HepG2 (cell line): ENCODE measurements at regions not wholly inside any gene's neighbourhood (a gene's known extent, or its start where the extent isn't known, plus 50 kb on each side); places are given as distances from the start of the nearest gene placed in this dataset.

ENCODE experiments used
- ATAC-seq: fragments of 200-7000 bp; cut with Tn5 transposase; 3 replicates; pipeline ENCODE4 v1.9.1; 2020; ENCODE audit warnings: mild to moderate bottlenecking, moderate library complexity
- BruUV-seq: library from RNA; stranded (reverse); fragments of 400-500 nt; replicated peaks from 2 replicates; lab custom pipeline; 2021; lab: Mats Ljungman, UMichigan
- CTCF ChIA-PET: fragments of 300-600 bp; formaldehyde crosslinking; extraction: SDS; loops from one replicate; lab custom pipeline; 2021; ENCODE audit warnings: low total read pairs, inconsistent platforms, low intra/inter-chr PET ratio; lab: Yijun Ruan, JAX
- POLR2A ChIA-PET: fragments of 350-600 bp; sonication (Branson Sonifier 250); formaldehyde crosslinking; loops from one replicate; lab custom pipeline; 2020; ENCODE audit warnings: antibody characterized with exemption, inconsistent platforms; lab: Yijun Ruan, JAX
- DNase-seq: peaks from one replicate; pipeline ENCODE4 v3.0.0-alpha.2; 2015; ENCODE audit warnings: low spot score
- FAIRE-seq: peaks from 3 replicates; lab custom pipeline; 2011; peaks lifted over from hg19 to GRCh38; lab: Jason Lieb, UNC
- H2AFZ ChIP-seq: one replicate; pipeline ENCODE4 v1.6.1; 2011; ENCODE audit warnings: low read length, inconsistent platforms
- H3K27ac ChIP-seq: fragments of 300-600 bp; 3 replicates; pipeline ENCODE4 v1.8.0; 2011; ENCODE audit warnings: mixed run types, mild to moderate bottlenecking, mixed read lengths, low read length, inconsistent platforms; ENCODE audit not compliant: insufficient read depth; ENCODE audit errors: extremely low read length
- H3K27me3 ChIP-seq, 2 experiments: fragments of 200-600 bp in 1 of 2; 2 replicates in 1 of 2; 3 replicates in 1 of 2; pipeline versions ENCODE4 v1.6.0 to v1.8.0; 2011; ENCODE audit warnings: low read length in 2 of 2, mild to moderate bottlenecking in 2 of 2, moderate library complexity in 2 of 2, inconsistent platforms in 1 of 2; ENCODE audit not compliant: insufficient read depth in 2 of 2, control insufficient read depth in 1 of 2
- H3K36me3 ChIP-seq, 2 experiments: fragments of 200-600 bp in 1 of 2; replicated peaks in 1 of 2; 2 replicates in 1 of 2; 3 replicates in 1 of 2; pipeline versions ENCODE4 v1.5.1 to v1.8.0; 2011; ENCODE audit warnings: low read length in 2 of 2, inconsistent platforms in 1 of 2; ENCODE audit not compliant: insufficient read depth in 2 of 2, control insufficient read depth in 1 of 2
- H3K4me1 ChIP-seq: 2 replicates; pipeline ENCODE4 v1.5.1; 2012; ENCODE audit warnings: low read length, inconsistent platforms; ENCODE audit not compliant: insufficient read depth
- H3K4me2 ChIP-seq: 2 replicates; pipeline ENCODE4 v1.6.0; 2011; ENCODE audit warnings: low read depth, low read length, inconsistent platforms
- H3K4me3 ChIP-seq, 3 experiments: fragments of 200-600 bp in 1 of 3; sonication (generic), shearing (Covaris generic) in 1 of 3; replicated peaks in 1 of 3; 2 replicates each; pipeline ENCODE4 v1.5.1; 2011 to 2016; ENCODE audit warnings: low read length in 3 of 3, inconsistent platforms in 2 of 3, low read depth in 2 of 3, mild to moderate bottlenecking in 2 of 3, control low read depth in 1 of 3, mixed read lengths in 1 of 3; ENCODE audit not compliant: insufficient read depth in 1 of 3
- H3K79me2 ChIP-seq: one replicate; pipeline ENCODE4 v1.6.1; 2011; ENCODE audit warnings: low read length, inconsistent platforms; ENCODE audit not compliant: insufficient read depth
- H3K9ac ChIP-seq: 2 replicates; pipeline ENCODE4 v1.6.0; 2011; ENCODE audit warnings: mild to moderate bottlenecking, low read depth, low read length, inconsistent platforms; ENCODE audit not compliant: insufficient read depth
- H3K9me3 ChIP-seq: 2 replicates; pipeline ENCODE4 v1.5.1; 2012; ENCODE audit warnings: mild to moderate bottlenecking, low read length
- H4K20me1 ChIP-seq: 2 replicates; pipeline ENCODE4 v1.6.0; 2011; ENCODE audit warnings: inconsistent platforms, mild to moderate bottlenecking, low read length, moderate library complexity; ENCODE audit not compliant: insufficient read depth
- BRD4 ChIP-seq: sonication (generic); formaldehyde crosslinking; IDR thresholded peaks from 2 replicates; pipeline ENCODE4 v1.4.0; 2020; ENCODE audit warnings: missing genetic modification reagents
- CENPT ChIP-seq: sonication (generic); formaldehyde crosslinking; IDR thresholded peaks from 2 replicates; pipeline ENCODE4 v1.8.0; 2022; ENCODE audit warnings: low read depth, mild to moderate bottlenecking, moderate library complexity, missing genetic modification reagents
- CSRNP1 ChIP-seq: sonication (generic); formaldehyde crosslinking; IDR thresholded peaks from 2 replicates; pipeline ENCODE4 v1.8.1; 2023; ENCODE audit warnings: mild to moderate bottlenecking, missing genetic modification reagents
- NCOA2 ChIP-seq: sonication (generic); formaldehyde crosslinking; IDR thresholded peaks from 2 replicates; pipeline ENCODE4 v1.8.0; 2022; ENCODE audit warnings: inconsistent platforms
- NR2F2 ChIP-seq: IDR thresholded peaks from 2 replicates; pipeline ENCODE4 v1.6.1; 2012; ENCODE audit warnings: low read depth, inconsistent platforms, borderline replicate concordance
- PCBP2 ChIP-seq: fragments of 200-400 bp; formaldehyde crosslinking; optimal IDR thresholded peaks from 2 replicates; pipeline ENCODE3; 2018; ENCODE audit warnings: low read length, low read depth; ENCODE audit not compliant: poor library complexity, severe bottlenecking
- SIX1 ChIP-seq: sonication (generic); formaldehyde crosslinking; IDR thresholded peaks from 2 replicates; pipeline ENCODE4 v1.4.0; 2020; ENCODE audit warnings: missing genetic modification reagents, borderline replicate concordance
- SNAPC2 ChIP-seq: sonication (generic); formaldehyde crosslinking; IDR thresholded peaks from 2 replicates; pipeline ENCODE4 v1.8.1; 2022; ENCODE audit warnings: mild to moderate bottlenecking, missing genetic modification reagents
- TERF1 ChIP-seq: sonication (generic); formaldehyde crosslinking; IDR thresholded peaks from 2 replicates; pipeline ENCODE4 v1.8.0; 2022; ENCODE audit warnings: mild to moderate bottlenecking, missing genetic modification reagents, moderate library complexity
- THAP7 ChIP-seq: sonication (generic); formaldehyde crosslinking; IDR thresholded peaks from 2 replicates; pipeline ENCODE4 v1.8.1; 2023; ENCODE audit warnings: mild to moderate bottlenecking, missing genetic modification reagents
- TRAFD1 ChIP-seq: sonication (generic); formaldehyde crosslinking; IDR thresholded peaks from 2 replicates; pipeline ENCODE4 v1.5.1; 2020; ENCODE audit warnings: missing genetic modification reagents, mild to moderate bottlenecking, borderline replicate concordance
- ZFP36L1 ChIP-seq: sonication (generic); formaldehyde crosslinking; IDR thresholded peaks from 2 replicates; pipeline ENCODE4 v1.8.0; 2022; ENCODE audit warnings: mild to moderate bottlenecking, missing genetic modification reagents, moderate library complexity
- ZNF101 ChIP-seq: sonication (generic); formaldehyde crosslinking; IDR thresholded peaks from 2 replicates; pipeline ENCODE4 v1.4.0; 2020; ENCODE audit warnings: mild to moderate bottlenecking, low read depth, missing genetic modification reagents, borderline replicate concordance
- ZNF782 ChIP-seq: sonication (generic); formaldehyde crosslinking; IDR thresholded peaks from 2 replicates; pipeline ENCODE4 v1.4.0; 2020; ENCODE audit warnings: missing genetic modification reagents, mild to moderate bottlenecking, borderline replicate concordance
- WGBS: methylation state at CpG from one replicate; pipeline ENCODE4 v1.1.6; 2017; ENCODE audit warnings: low lambda C conversion rate; 5-methylcytosine and 5-hydroxymethylcytosine counted together
- in situ Hi-C: cut with HindIII; loops from 2 replicates; pipeline ENCODE4 v1.10.0; 2017; ENCODE audit warnings: low pct_unique_long_range_greater_than_20kb; ENCODE audit not compliant: extremely low pct_ligation_motif_present
- intact Hi-C: fragments of 100-400 bp; cut with micrococcal nuclease; formaldehyde crosslinking; loops from one replicate; pipeline ENCODE4 v1.10.0; 2022; ENCODE audit not compliant: unreplicated experiment
- TF ChIP-seq, protein P1 (sequence below): sonication (generic); formaldehyde crosslinking; IDR thresholded peaks from 2 replicates; pipeline ENCODE4 v1.4.0; 2020; ENCODE audit warnings: missing genetic modification reagents, borderline replicate concordance

DNA sequence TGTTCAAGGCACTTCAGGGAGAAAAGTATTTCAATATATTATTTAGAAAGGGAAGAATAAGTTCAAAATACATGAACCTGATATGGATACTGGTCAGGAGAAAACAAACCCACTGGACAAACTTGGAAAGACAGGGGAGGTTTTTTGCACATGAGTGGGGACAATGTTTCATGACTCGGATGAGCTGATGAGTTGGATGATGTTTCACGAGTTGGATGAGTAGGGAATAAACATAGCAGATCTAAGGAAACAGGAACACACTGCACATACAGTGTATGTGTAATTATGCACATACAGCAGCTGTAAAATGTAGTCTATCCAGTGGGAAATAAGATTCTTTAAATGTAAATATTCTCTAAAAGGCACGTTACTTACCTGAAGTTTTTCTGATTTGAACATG, 682.9 kb upstream of the ADAMTS5 start (continued):
- TF ChIP-seq, protein P1, sequence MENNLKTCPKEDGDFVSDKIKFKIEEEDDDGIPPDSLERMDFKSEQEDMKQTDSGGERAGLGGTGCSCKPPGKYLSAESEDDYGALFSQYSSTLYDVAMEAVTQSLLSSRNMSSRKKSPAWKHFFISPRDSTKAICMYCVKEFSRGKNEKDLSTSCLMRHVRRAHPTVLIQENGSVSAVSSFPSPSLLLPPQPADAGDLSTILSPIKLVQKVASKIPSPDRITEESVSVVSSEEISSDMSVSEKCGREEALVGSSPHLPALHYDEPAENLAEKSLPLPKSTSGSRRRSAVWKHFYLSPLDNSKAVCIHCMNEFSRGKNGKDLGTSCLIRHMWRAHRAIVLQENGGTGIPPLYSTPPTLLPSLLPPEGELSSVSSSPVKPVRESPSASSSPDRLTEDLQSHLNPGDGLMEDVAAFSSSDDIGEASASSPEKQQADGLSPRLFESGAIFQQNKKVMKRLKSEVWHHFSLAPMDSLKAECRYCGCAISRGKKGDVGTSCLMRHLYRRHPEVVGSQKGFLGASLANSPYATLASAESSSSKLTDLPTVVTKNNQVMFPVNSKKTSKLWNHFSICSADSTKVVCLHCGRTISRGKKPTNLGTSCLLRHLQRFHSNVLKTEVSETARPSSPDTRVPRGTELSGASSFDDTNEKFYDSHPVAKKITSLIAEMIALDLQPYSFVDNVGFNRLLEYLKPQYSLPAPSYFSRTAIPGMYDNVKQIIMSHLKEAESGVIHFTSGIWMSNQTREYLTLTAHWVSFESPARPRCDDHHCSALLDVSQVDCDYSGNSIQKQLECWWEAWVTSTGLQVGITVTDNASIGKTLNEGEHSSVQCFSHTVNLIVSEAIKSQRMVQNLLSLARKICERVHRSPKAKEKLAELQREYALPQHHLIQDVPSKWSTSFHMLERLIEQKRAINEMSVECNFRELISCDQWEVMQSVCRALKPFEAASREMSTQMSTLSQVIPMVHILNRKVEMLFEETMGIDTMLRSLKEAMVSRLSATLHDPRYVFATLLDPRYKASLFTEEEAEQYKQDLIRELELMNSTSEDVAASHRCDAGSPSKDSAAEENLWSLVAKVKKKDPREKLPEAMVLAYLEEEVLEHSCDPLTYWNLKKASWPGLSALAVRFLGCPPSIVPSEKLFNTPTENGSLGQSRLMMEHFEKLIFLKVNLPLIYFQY, result no peak
- TF ChIP-seq NR2F2 (no peak), TRAFD1 (CRISPR knock-in tag) (no peak), ZFP36L1 (CRISPR knock-in tag) (no peak)

- CTCF ChIA-PET, result no interaction called here
- Histone ChIP-seq H3K36me3 (no peaks in the 10 kb centered on the region), H3K4me2 (no peak overlapping the region), H3K79me2 (no peaks in the 10 kb centered on the region), H3K27me3 (no peaks in the 10 kb centered on the region), H3K27ac (no peak overlapping the region), H3K4me1 (no peaks in the 10 kb centered on the region), H3K9ac (no peak overlapping the region), H4K20me1 (no peaks in the 10 kb centered on the region), H3K9me3 (peaks cover 86% of the 10 kb centered on the region), H3K4me3 (no peak overlapping the region), H2AFZ (no peak overlapping the region)
- ATAC-seq (no peak), FAIRE-seq (no peak), DNase-seq (no peak)
- intact Hi-C loops (no loop called here), in situ Hi-C loops (no loop called here)
- POLR2A ChIA-PET, result no interaction called here
- no TSS peak for BruUV-seq
- WGBS, result 1% methylated on average over 4 of the region's 4 CpGs
- no peak for TF ChIP-seq SIX1 (CRISPR knock-in tag)
- TF ChIP-seq TERF1 (CRISPR knock-in tag), result no peak
- no peak for TF ChIP-seq ZNF101
- no peak for TF ChIP-seq CENPT (CRISPR knock-in tag)
- TF ChIP-seq PCBP2, result no peak
- no peak for TF ChIP-seq ZNF782
- TF ChIP-seq BRD4 (CRISPR knock-in tag), result no peak
- TF ChIP-seq THAP7, result no peak
- no peak for TF ChIP-seq CSRNP1 (CRISPR knock-in tag)
- TF ChIP-seq NCOA2 (CRISPR knock-in tag), result no peak
- no peak for TF ChIP-seq SNAPC2 (CRISPR knock-in tag)
These were observed 682.4 kb upstream of the ADAMTS5 start for GRCh38 chr21:27649323-27649722.
